H9 (cell line): ENCODE measurements at regions not wholly inside any gene's neighbourhood (a gene's known extent, or its start where the extent isn't known, plus 50 kb on each side); places are given as distances from the start of the nearest gene placed in this dataset.

Experiments
- DNase-seq: peaks from one replicate; pipeline ENCODE4 v3.0.0-alpha.2; 2017
- H2AFZ ChIP-seq: one replicate; pipeline ENCODE4 v1.6.1; 2013; ENCODE audit warnings: mild to moderate bottlenecking, low read length, control low read depth, moderate library complexity
- H2AK5ac ChIP-seq: 2 replicates; pipeline ENCODE4 v1.6.1; 2013; ENCODE audit warnings: low read length, control low read depth, mixed read lengths; ENCODE audit not compliant: insufficient read length
- H2BK120ac ChIP-seq: one replicate; pipeline ENCODE4 v1.6.1; 2013; ENCODE audit warnings: low read depth, mild to moderate bottlenecking, low read length, control low read depth, inconsistent platforms; ENCODE audit not compliant: poor library complexity, severe bottlenecking
- H2BK12ac ChIP-seq: 2 replicates; pipeline ENCODE4 v1.6.1; 2013; ENCODE audit warnings: low read length, control low read depth, mixed read lengths, low read depth; ENCODE audit not compliant: insufficient read length
- H2BK15ac ChIP-seq: 2 replicates; pipeline ENCODE4 v1.6.1; 2013; ENCODE audit warnings: low read depth, low read length, control low read depth
- H2BK20ac ChIP-seq: one replicate; pipeline ENCODE4 v1.6.1; 2013; ENCODE audit warnings: low read depth, mild to moderate bottlenecking, low read length, control low read depth, inconsistent platforms; ENCODE audit not compliant: poor library complexity, severe bottlenecking
- H2BK5ac ChIP-seq: 2 replicates; pipeline ENCODE4 v1.6.1; 2013; ENCODE audit warnings: low read length, control low read depth, mixed read lengths; ENCODE audit not compliant: insufficient read length
- H3K14ac ChIP-seq: 2 replicates; pipeline ENCODE4 v1.6.1; 2013; ENCODE audit warnings: low read length, control low read depth; ENCODE audit not compliant: insufficient read depth
- H3K18ac ChIP-seq: 2 replicates; pipeline ENCODE4 v1.6.1; 2013; ENCODE audit warnings: low read depth, mild to moderate bottlenecking, mixed read lengths, low read length, control low read depth; ENCODE audit not compliant: insufficient read length
- H3K23ac ChIP-seq: 2 replicates; pipeline ENCODE4 v1.6.1; 2013; ENCODE audit warnings: low read length, control low read depth, mixed read lengths, low read depth; ENCODE audit not compliant: insufficient read length
- H3K23me2 ChIP-seq: 2 replicates; pipeline ENCODE4 v1.6.1; 2013; ENCODE audit warnings: low read depth, mild to moderate bottlenecking, mixed read lengths, low read length, control low read depth; ENCODE audit not compliant: insufficient read length, poor library complexity, severe bottlenecking
- H3K27ac ChIP-seq: 2 replicates; pipeline ENCODE4 v1.5.1; 2013; ENCODE audit warnings: low read length, control low read depth, mixed read lengths, low read depth; ENCODE audit not compliant: insufficient read length
- H3K27me3 ChIP-seq: 2 replicates; pipeline ENCODE4 v1.6.1; 2013; ENCODE audit warnings: low read length, control low read depth, inconsistent platforms; ENCODE audit not compliant: insufficient read depth
- H3K4ac ChIP-seq: 2 replicates; pipeline ENCODE4 v1.6.1; 2013; ENCODE audit warnings: low read depth, mild to moderate bottlenecking, control low read depth, inconsistent platforms, low read length, moderate library complexity
- H3K4me1 ChIP-seq: 2 replicates; pipeline ENCODE4 v1.6.1; 2013; ENCODE audit warnings: low read length, control low read depth, inconsistent platforms; ENCODE audit not compliant: insufficient read depth
- H3K4me2 ChIP-seq: 2 replicates; pipeline ENCODE4 v1.6.1; 2013; ENCODE audit warnings: low read length, control low read depth, mixed read lengths; ENCODE audit not compliant: insufficient read length, insufficient read depth
- H3K56ac ChIP-seq: 2 replicates; pipeline ENCODE4 v1.6.1; 2013; ENCODE audit warnings: low read depth, mild to moderate bottlenecking, mixed read lengths, low read length, control low read depth; ENCODE audit not compliant: insufficient read length
- H3K79me1 ChIP-seq: 2 replicates; pipeline ENCODE4 v1.6.1; 2013; ENCODE audit warnings: low read depth, mild to moderate bottlenecking, moderate library complexity, low read length, control low read depth, inconsistent platforms; ENCODE audit not compliant: insufficient read depth, poor library complexity, severe bottlenecking
- H3K79me2 ChIP-seq: 2 replicates; pipeline ENCODE4 v1.6.1; 2013; ENCODE audit warnings: low read length, control low read depth, inconsistent platforms; ENCODE audit not compliant: insufficient read depth
- H3K9ac ChIP-seq: 2 replicates; pipeline ENCODE4 v1.6.1; 2013; ENCODE audit warnings: low read length, control low read depth, mixed read lengths; ENCODE audit not compliant: insufficient read length; ENCODE audit errors: extremely low read depth
- H3K9me3 ChIP-seq: one replicate; pipeline ENCODE4 v1.6.1; 2013; ENCODE audit warnings: low read depth, low read length, inconsistent platforms; ENCODE audit not compliant: control insufficient read depth
- H3T11ph ChIP-seq: one replicate; pipeline ENCODE4 v1.6.1; 2013; ENCODE audit warnings: mild to moderate bottlenecking, low read length, control low read depth, inconsistent platforms
- H4K20me1 ChIP-seq: one replicate; pipeline ENCODE4 v1.6.1; 2013; ENCODE audit not compliant: control insufficient read depth, insufficient read length, insufficient read depth
- H4K5ac ChIP-seq: 2 replicates; pipeline ENCODE4 v1.6.1; 2013; ENCODE audit warnings: low read depth, mild to moderate bottlenecking, mixed read lengths, low read length, control low read depth; ENCODE audit not compliant: insufficient read length
- H4K8ac ChIP-seq: replicated peaks from 2 replicates; pipeline ENCODE4 v1.6.1; 2013; ENCODE audit warnings: low read length, control low read depth, mixed read lengths, low read depth; ENCODE audit not compliant: insufficient read length
- H4K91ac ChIP-seq: 2 replicates; pipeline ENCODE4 v1.6.1; 2013; ENCODE audit warnings: low read depth, mild to moderate bottlenecking, moderate library complexity, mixed read lengths, low read length, control low read depth; ENCODE audit not compliant: insufficient read length
- H3K27ac Mint-ChIP-seq, 3 experiments: 2 replicates in 2 of 3; 3 replicates in 1 of 3; pipeline ENCODE4 v1.8.0; 2020 to 2021; ENCODE audit warnings: mixed read lengths in 3 of 3, mild to moderate bottlenecking in 1 of 3, moderate library complexity in 1 of 3
- H3K27me3 Mint-ChIP-seq: 2 replicates; pipeline ENCODE4 v1.8.0; 2021; ENCODE audit warnings: low read depth, mild to moderate bottlenecking, moderate library complexity, mixed read lengths
- H3K36me3 Mint-ChIP-seq, 3 experiments: 2 replicates in 2 of 3; 3 replicates in 1 of 3; pipeline ENCODE4 v1.8.0; 2020 to 2021; ENCODE audit warnings: low read depth in 3 of 3, mixed read lengths in 3 of 3; ENCODE audit not compliant: insufficient read depth in 1 of 3
- H3K4me1 Mint-ChIP-seq, 2 experiments: 2 replicates each; pipeline ENCODE4 v1.8.0; 2020; ENCODE audit warnings: mixed read lengths in 2 of 2
- H3K4me3 Mint-ChIP-seq, 2 experiments: 2 replicates in 1 of 2; 3 replicates in 1 of 2; pipeline ENCODE4 v1.8.0; 2020 to 2021; ENCODE audit warnings: mild to moderate bottlenecking in 2 of 2, mixed read lengths in 2 of 2, moderate library complexity in 1 of 2
- H3K9me3 Mint-ChIP-seq, 2 experiments: 2 replicates in 1 of 2; 3 replicates in 1 of 2; pipeline ENCODE4 v1.8.0; 2020; ENCODE audit warnings: mild to moderate bottlenecking in 2 of 2, mixed read lengths in 2 of 2, moderate library complexity in 1 of 2
- WGBS: extraction: QIAGEN DNeasy Blood & Tissue Kit; methylation state at CpG from one replicate; pipeline ENCODE4 v1.1.7; 2013; ENCODE audit warnings: missing lambda C conversion rate, low lambda C conversion rate, mixed read lengths; ENCODE audit not compliant: insufficient read length; ENCODE audit errors: extremely low coverage; 5-methylcytosine and 5-hydroxymethylcytosine counted together
- TF ChIP-seq, protein P1 (sequence below): fragments of 200-600 bp; sonication (generic); conservative IDR thresholded peaks from 3 replicates; pipeline ENCODE4 v1.8.0; 2021; ENCODE audit warnings: antibody characterized with exemption, mild to moderate bottlenecking

- H4K20me1 ChIP-seq, result no peaks in the 10 kb centered on the region
- H4K8ac ChIP-seq, result no peak overlapping the region
- no peak overlapping the region for H2AFZ ChIP-seq
- no peak overlapping the region for H3K18ac ChIP-seq
- no peaks in the 10 kb centered on the region for H3K79me2 ChIP-seq
- H2BK15ac ChIP-seq, result no peak overlapping the region
- no peak overlapping the region for H2BK20ac ChIP-seq
- WGBS, result no CpG with 5 or more reads among the region's 1 CpG
- no peak overlapping the region for H4K91ac ChIP-seq
- H3K27ac ChIP-seq, result no peak overlapping the region
- Mint-ChIP-seq H3K27me3 (no peaks in the 10 kb centered on the region), H3K9me3 (no peaks in the 10 kb centered on the region; a peak in 1 of 5 replicates), H3K4me3 (no peak overlapping the region), H3K4me1 (peaks cover 39 to 57% of the 10 kb centered on the region in 2 experiments), H3K27ac (no peak overlapping the region), H3K36me3 (no peaks in the 10 kb centered on the region)
- H3K27me3 ChIP-seq, result no peaks in the 10 kb centered on the region
- no peaks in the 10 kb centered on the region for H3K79me1 ChIP-seq
- no peak overlapping the region for H3K56ac ChIP-seq
- no peak overlapping the region for H4K5ac ChIP-seq
- H2AK5ac ChIP-seq, result no peak overlapping the region
- DNase-seq, result no peak
- H3K4me1 ChIP-seq, result peaks cover 17% of the 10 kb centered on the region
- H3K4me2 ChIP-seq, result no peak overlapping the region
- no peaks in the 10 kb centered on the region for H3K9me3 ChIP-seq
- no peak overlapping the region for H3K9ac ChIP-seq
- H2BK5ac ChIP-seq, result no peak overlapping the region
- TF ChIP-seq, protein P1, sequence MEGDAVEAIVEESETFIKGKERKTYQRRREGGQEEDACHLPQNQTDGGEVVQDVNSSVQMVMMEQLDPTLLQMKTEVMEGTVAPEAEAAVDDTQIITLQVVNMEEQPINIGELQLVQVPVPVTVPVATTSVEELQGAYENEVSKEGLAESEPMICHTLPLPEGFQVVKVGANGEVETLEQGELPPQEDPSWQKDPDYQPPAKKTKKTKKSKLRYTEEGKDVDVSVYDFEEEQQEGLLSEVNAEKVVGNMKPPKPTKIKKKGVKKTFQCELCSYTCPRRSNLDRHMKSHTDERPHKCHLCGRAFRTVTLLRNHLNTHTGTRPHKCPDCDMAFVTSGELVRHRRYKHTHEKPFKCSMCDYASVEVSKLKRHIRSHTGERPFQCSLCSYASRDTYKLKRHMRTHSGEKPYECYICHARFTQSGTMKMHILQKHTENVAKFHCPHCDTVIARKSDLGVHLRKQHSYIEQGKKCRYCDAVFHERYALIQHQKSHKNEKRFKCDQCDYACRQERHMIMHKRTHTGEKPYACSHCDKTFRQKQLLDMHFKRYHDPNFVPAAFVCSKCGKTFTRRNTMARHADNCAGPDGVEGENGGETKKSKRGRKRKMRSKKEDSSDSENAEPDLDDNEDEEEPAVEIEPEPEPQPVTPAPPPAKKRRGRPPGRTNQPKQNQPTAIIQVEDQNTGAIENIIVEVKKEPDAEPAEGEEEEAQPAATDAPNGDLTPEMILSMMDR, result no peak
- no peak overlapping the region for H3K23ac ChIP-seq
- H3K14ac ChIP-seq, result no peak overlapping the region
- no peaks in the 10 kb centered on the region for H3K23me2 ChIP-seq
- no peak overlapping the region for H2BK120ac ChIP-seq
- H3K4ac ChIP-seq, result no peak overlapping the region
- H3T11ph ChIP-seq, result no peak overlapping the region
- no peak overlapping the region for H2BK12ac ChIP-seq
These were observed 299.9 kb upstream of the SPAG17 start for GRCh38 chr1:118484893-118485292.
